Loucy (cell line): ENCODE measurements at regions not wholly inside any gene's neighbourhood (a gene's known extent, or its start where the extent isn't known, plus 50 kb on each side); places are given as distances from the start of the nearest gene placed in this dataset.

ENCODE experiments used
- CTCF ChIP-seq: fragments of 200-600 bp; sonication (generic); conservative IDR thresholded peaks from 2 replicates; pipeline ENCODE4 v1.5.1; 2014; ENCODE audit warnings: mild to moderate bottlenecking, antibody characterized with exemption, low read length
- EZH2phosphoT487 ChIP-seq: fragments of 200-600 bp; IDR thresholded peaks from 2 replicates; pipeline ENCODE4 v1.6.1; 2018; ENCODE audit warnings: antibody characterized with exemption, mild to moderate bottlenecking, moderate library complexity, borderline replicate concordance

- TF ChIP-seq CTCF (no peak), EZH2phosphoT487 (no peak)
Measured at GRCh38 chr1:4848431-4848830, 194.0 kb downstream of the AJAP1 start.
